Stomach (tissue), 4 donors: ENCODE measurements at regions not wholly inside any gene's neighbourhood (a gene's known extent, or its start where the extent isn't known, plus 50 kb on each side); places are given as distances from the start of the nearest gene placed in this dataset.

Experiments
- POLR2A ChIP-seq, 4 donors: fragments of 450-650 bp; IDR thresholded peaks; one replicate each; pipeline ENCODE4 v1.6.1; 2016; ENCODE audit warnings: antibody characterized with exemption in 4 of 4, control low read depth in 2 of 4, mild to moderate bottlenecking in 1 of 4, moderate library complexity in 1 of 4
- TF ChIP-seq, protein P1 (sequence below), 7 experiments: fragments of 450-650 bp in 4 of 7; fragments of 200-600 bp in 3 of 7; sonication (generic) in 3 of 7; IDR thresholded peaks; one replicate each; pipeline ENCODE4 v1.5.1; 2016 to 2019; ENCODE audit warnings: antibody characterized with exemption in 7 of 7, control low read depth in 2 of 7, mild to moderate bottlenecking in 1 of 7

DNA sequence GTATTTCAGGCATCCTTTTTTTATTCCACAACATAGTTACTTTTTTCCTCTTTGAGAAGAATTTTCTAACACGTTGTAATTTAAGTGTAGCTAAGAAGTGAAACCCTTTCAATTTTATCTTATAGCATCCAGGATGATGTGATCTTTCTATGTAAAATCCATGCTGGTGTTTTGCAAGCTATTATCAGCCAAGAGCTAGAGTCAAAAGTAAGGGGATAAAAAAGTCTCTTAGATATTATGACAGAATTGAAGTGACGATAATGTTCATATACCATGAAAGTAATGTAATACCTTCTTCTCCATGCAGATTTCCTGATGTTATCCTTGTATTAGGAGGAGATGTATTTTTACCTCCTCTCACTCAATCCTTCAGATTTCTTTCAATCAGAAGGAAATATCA lies 64.2 kb upstream of the MBL2 start:
- no peak for TF ChIP-seq POLR2A (IDR thresholded peaks at IDR 0.05)
- TF ChIP-seq, protein P1, sequence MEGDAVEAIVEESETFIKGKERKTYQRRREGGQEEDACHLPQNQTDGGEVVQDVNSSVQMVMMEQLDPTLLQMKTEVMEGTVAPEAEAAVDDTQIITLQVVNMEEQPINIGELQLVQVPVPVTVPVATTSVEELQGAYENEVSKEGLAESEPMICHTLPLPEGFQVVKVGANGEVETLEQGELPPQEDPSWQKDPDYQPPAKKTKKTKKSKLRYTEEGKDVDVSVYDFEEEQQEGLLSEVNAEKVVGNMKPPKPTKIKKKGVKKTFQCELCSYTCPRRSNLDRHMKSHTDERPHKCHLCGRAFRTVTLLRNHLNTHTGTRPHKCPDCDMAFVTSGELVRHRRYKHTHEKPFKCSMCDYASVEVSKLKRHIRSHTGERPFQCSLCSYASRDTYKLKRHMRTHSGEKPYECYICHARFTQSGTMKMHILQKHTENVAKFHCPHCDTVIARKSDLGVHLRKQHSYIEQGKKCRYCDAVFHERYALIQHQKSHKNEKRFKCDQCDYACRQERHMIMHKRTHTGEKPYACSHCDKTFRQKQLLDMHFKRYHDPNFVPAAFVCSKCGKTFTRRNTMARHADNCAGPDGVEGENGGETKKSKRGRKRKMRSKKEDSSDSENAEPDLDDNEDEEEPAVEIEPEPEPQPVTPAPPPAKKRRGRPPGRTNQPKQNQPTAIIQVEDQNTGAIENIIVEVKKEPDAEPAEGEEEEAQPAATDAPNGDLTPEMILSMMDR (IDR thresholded peaks at IDR 0.05): no peak
